ENCODE measurements at regions not wholly inside any gene's neighbourhood (a gene's known extent, or its start where the extent isn't known, plus 50 kb on each side); places are given as distances from the start of the nearest gene placed in this dataset.

DNA sequence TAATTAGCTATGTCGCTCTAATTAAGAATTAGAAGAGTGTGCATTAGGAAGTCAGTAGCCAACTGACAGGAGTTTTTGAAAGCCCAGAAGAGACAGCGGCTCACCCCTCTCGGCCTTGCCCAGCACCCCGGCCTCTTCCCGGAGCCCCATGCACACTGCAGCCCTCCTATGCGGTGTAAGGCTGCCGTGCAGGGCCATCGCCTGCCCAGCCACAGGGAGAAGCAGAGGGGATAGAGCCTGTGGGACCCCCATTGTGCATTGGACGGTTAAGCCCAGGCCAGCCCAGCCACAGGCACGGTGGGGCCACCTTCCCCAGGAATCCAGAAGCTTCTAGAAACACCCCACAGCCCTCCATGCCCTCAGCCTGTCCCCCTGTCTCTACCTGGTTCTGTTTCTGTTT is 569.7 kb upstream of the MKI67 start:
- no peak overlapping the region for H3K4me3 ChIP-seq (ENCODE audit: low read length)
- no peaks in the 10 kb centered on the region for H3K36me3 ChIP-seq (ENCODE audit: control insufficient read depth, insufficient read depth, low read length)
- H3K27me3 ChIP-seq (ENCODE audit: control insufficient read depth, insufficient read depth, low read length): no peaks in the 10 kb centered on the region
- no peak overlapping the region for H3K9ac ChIP-seq (ENCODE audit: low read length)
- H3K4me1 ChIP-seq (ENCODE audit: control insufficient read depth, insufficient read depth, low read length): no peaks in the 10 kb centered on the region
- H3K9me3 ChIP-seq (ENCODE audit: control insufficient read depth, low read length): no peaks in the 10 kb centered on the region

DNA sequence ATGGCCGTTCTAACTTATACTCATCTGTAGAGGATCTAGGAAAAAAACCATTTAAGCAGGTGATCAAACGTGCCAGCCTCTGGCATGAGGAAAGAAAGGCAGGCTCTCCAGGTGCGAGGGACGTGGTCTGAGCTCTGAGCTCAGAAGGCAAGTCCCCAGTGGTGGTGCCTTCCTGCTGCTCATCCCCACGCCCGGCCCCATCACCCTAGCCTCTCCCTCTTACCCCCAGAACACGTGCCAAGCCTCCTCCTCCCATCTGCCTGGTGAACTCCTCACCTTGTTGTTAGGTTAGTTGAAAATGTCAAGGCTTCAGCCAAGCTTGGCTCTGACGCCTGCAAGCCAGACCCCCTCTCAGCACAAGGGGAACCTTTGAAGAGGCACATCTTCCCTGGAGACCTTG is 571.2 kb upstream of the MKI67 start:
- Histone ChIP-seq H3K36me3 (ENCODE audit: control insufficient read depth, insufficient read depth, low read length) (no peaks in the 10 kb centered on the region), H3K9ac (ENCODE audit: low read length) (no peak overlapping the region), H3K4me3 (ENCODE audit: low read length) (no peak overlapping the region), H3K4me1 (ENCODE audit: control insufficient read depth, insufficient read depth, low read length) (no peaks in the 10 kb centered on the region), H3K9me3 (ENCODE audit: control insufficient read depth, low read length) (no peaks in the 10 kb centered on the region), H3K27me3 (ENCODE audit: control insufficient read depth, insufficient read depth, low read length) (no peaks in the 10 kb centered on the region)

DNA sequence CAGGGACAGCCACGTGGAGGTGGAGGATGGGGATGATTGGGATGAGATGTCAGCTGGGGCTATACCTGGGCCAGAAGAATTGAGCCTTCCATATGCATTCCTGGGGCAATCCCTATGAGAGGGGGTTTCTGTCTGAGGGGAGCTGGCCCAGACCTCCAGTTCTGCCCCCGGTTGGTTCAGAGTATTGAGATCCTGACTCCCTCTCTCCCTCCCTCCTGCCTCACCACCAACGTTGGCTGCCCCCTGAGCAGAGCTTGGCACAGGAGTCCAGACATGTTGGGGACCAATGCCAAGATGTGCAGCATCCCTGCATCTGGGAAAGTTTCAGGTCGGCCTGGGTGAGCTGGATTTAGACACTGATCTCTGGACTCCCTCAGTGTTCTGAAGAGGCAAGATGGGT is 575.2 kb upstream of the MKI67 start:
- Histone ChIP-seq H3K36me3 (ENCODE audit: control insufficient read depth, insufficient read depth, low read length) (no peaks in the 10 kb centered on the region), H3K9ac (ENCODE audit: low read length) (no peak overlapping the region), H3K4me3 (ENCODE audit: low read length) (no peak overlapping the region), H3K9me3 (ENCODE audit: control insufficient read depth, low read length) (no peaks in the 10 kb centered on the region), H3K4me1 (ENCODE audit: control insufficient read depth, insufficient read depth, low read length) (no peaks in the 10 kb centered on the region), H3K27me3 (ENCODE audit: control insufficient read depth, insufficient read depth, low read length) (no peaks in the 10 kb centered on the region)

DNA sequence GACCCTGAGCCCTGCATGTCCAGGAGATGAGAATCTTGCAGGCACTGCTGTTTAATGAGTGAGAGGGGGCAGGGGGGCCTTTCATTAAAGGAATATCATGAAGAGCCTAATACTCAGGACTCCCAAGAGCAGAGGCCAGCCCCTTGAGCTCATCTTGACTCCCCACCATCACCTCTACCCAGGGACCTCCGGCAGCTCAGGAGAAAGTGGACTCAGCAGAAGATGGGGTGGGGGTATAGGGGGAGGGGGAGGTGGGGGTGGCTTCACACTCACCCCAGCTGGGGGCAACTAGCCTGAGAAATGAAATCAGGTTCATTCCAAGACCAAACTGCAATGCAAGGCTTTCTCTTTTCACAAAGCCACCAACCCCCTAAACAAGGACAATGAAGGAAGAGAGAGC is 575.6 kb upstream of the MKI67 start:
- Histone ChIP-seq H3K9ac (ENCODE audit: low read length) (no peak overlapping the region), H3K27me3 (ENCODE audit: control insufficient read depth, insufficient read depth, low read length) (no peaks in the 10 kb centered on the region), H3K4me1 (ENCODE audit: control insufficient read depth, insufficient read depth, low read length) (no peaks in the 10 kb centered on the region), H3K36me3 (ENCODE audit: control insufficient read depth, insufficient read depth, low read length) (no peaks in the 10 kb centered on the region), H3K9me3 (ENCODE audit: control insufficient read depth, low read length) (no peaks in the 10 kb centered on the region), H3K4me3 (ENCODE audit: low read length) (no peak overlapping the region)

DNA sequence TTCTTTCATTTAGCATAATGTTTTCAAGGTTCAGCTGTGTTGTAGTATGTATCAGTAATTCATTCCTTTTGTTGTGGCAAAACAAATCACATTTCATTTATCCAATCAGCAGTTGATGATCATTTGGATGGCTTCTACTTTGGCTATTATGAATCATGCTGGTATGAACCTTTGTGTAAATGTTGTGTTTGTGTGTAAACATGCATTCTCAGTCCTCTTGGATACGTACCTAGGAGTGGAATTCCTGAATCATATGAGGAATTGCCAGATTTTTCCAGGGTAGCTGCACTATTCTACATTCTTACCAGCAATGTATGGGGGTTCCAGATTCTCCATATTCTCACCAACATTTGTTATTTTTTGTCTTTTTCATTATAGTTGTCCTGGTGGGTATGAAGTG is 578.5 kb upstream of the MKI67 start:
- H3K9ac ChIP-seq (ENCODE audit: low read length): no peak overlapping the region
- no peaks in the 10 kb centered on the region for H3K4me1 ChIP-seq (ENCODE audit: control insufficient read depth, insufficient read depth, low read length)

DNA sequence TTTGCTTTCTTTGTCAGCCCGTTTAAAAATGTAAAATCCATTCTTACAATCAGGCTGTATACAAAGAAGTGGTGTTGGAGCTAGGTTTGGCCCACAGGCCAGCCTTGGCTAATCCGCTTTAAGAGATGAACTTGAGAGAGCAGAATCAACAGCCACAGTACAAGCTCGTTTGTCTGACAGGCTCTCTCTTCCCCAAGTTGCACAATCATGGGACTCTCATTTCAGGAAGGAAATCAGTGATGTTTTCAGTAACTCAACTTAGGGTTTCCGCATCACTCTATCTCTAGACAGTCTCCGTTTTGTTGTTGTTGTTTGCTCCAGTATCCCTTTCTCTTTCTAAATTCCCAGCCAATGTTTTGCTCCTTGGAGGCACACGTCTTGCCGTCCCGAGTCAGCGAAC is 582.0 kb upstream of the MKI67 start:
- Histone ChIP-seq H3K9me3 (ENCODE audit: control insufficient read depth, low read length) (no peaks in the 10 kb centered on the region), H3K9ac (ENCODE audit: low read length) (no peak overlapping the region), H3K27me3 (ENCODE audit: control insufficient read depth, insufficient read depth, low read length) (peaks cover 12% of the 10 kb centered on the region), H3K36me3 (ENCODE audit: control insufficient read depth, insufficient read depth, low read length) (no peaks in the 10 kb centered on the region), H3K4me1 (ENCODE audit: control insufficient read depth, insufficient read depth, low read length) (no peaks in the 10 kb centered on the region), H3K4me3 (ENCODE audit: low read length) (no peak overlapping the region)

More for the DNA sequence above, 578.5 kb upstream of the MKI67 start:
- Histone ChIP-seq H3K4me3 (ENCODE audit: low read length) (no peak overlapping the region), H3K36me3 (ENCODE audit: control insufficient read depth, insufficient read depth, low read length) (no peaks in the 10 kb centered on the region), H3K9me3 (ENCODE audit: control insufficient read depth, low read length) (no peaks in the 10 kb centered on the region), H3K27me3 (ENCODE audit: control insufficient read depth, insufficient read depth, low read length) (peaks cover 4% of the 10 kb centered on the region)

DNA sequence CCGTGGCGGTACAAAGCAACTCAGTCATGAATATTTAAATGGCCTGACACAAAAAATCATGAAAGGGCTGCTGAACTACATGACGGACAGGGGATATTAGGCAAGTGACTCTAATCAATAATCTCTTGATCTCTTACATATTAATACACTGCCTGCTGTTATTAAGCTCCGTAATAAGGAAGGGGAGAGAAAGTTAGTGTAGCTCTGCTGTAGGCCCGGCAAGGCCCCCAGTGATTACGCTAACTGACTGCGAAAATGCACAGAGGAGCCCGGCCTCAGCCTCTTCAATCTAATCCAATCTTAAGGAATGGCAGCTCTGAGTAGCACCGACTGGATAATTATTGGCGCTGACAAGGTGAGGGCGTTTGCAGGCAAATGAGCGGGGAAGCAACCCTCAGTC is 583.5 kb upstream of the MKI67 start:
- Histone ChIP-seq H3K4me1 (ENCODE audit: control insufficient read depth, insufficient read depth, low read length) (no peaks in the 10 kb centered on the region), H3K9me3 (ENCODE audit: control insufficient read depth, low read length) (no peaks in the 10 kb centered on the region), H3K4me3 (ENCODE audit: low read length) (no peak overlapping the region), H3K9ac (ENCODE audit: low read length) (no peak overlapping the region), H3K27me3 (ENCODE audit: control insufficient read depth, insufficient read depth, low read length) (peaks cover 12% of the 10 kb centered on the region), H3K36me3 (ENCODE audit: control insufficient read depth, insufficient read depth, low read length) (no peaks in the 10 kb centered on the region)

DNA sequence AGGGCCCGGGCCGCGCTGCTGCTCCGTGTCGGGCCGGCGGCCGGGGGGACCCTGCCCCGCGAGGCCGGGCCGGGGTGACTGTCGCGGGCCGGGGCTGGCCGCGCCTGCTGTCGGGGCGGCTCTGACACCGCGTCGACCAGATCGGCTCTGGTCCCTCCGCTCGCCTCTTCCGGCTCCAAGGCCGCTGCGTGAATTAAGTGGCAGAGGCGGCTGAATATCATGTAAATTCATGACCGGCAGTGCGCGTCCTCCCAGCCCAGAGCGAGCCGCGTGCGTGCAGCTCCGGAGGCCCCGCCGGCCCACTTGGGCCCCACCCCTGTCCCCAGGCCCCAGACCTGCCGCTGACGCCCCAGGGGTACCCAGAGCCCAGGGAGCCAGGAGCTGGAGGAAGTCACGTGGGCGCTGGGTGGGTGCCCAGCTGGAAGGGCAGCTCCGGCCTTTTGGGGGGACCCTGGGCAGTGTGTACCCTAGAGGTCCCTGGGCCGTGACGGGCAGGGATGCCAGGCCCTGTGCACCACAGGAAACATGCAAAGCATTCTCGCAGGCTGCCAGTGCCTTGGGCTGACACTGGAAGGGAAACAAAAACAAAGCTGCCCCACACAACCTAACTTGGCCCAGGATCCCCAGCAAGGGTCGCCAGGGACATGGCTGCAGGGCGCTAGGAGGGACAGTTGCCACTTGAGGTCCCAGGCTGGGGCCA is 584.0 kb upstream of the MKI67 start:
- H3K9ac ChIP-seq (ENCODE audit: low read length): no peak overlapping the region
- no peaks in the 10 kb centered on the region for H3K4me1 ChIP-seq (ENCODE audit: control insufficient read depth, insufficient read depth, low read length)
- no peaks in the 10 kb centered on the region for H3K36me3 ChIP-seq (ENCODE audit: control insufficient read depth, insufficient read depth, low read length)
- H3K9me3 ChIP-seq (ENCODE audit: control insufficient read depth, low read length): no peaks in the 10 kb centered on the region
- peaks cover 12% of the 10 kb centered on the region for H3K27me3 ChIP-seq (ENCODE audit: control insufficient read depth, insufficient read depth, low read length)
- no peak overlapping the region for H3K4me3 ChIP-seq (ENCODE audit: low read length)

DNA sequence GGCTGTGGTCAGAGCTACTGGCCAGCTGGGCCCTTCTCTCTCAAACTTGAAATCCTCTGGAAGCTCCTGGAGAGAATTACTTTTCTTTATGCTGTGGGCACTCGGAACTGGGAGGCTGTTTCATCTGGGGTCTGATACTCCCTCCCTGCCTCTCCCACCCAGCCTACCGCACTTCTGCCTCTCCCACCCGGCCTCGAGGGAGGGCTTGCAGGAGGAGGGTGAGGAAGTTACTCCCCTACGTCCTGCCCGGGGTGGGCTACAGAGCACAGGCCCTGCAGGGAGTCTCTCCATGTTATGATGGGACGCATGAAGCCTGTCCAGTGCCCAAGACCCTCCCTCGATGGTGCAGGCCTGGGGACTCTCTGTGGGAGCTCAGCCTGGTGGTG is 584.6 kb upstream of the MKI67 start:
- H3K27me3 ChIP-seq (ENCODE audit: control insufficient read depth, insufficient read depth, low read length): peaks cover 12% of the 10 kb centered on the region

DNA sequence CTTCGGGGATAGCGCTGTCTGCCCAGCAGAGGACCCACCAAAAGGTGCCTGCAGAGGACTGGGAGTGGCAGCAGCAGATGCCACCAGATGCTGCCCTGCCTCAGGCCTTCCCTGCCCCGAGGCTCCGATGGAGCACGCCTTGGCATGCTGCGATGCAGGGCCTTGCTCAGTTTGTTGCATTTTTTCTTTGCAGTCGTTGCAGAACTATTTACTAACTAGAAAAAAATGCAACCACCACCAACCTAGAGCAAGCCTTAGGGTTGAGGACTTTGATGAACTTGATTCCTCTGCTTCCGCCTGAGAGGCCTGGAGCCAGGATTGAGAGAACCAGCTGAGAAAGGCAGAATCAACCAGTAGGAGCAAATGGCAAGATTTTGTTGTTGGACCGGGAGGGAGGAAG is 585.6 kb upstream of the MKI67 start:
- Histone ChIP-seq H3K4me1 (ENCODE audit: control insufficient read depth, insufficient read depth, low read length) (no peaks in the 10 kb centered on the region), H3K9me3 (ENCODE audit: control insufficient read depth, low read length) (no peaks in the 10 kb centered on the region), H3K36me3 (ENCODE audit: control insufficient read depth, insufficient read depth, low read length) (no peaks in the 10 kb centered on the region), H3K4me3 (ENCODE audit: low read length) (no peak overlapping the region), H3K9ac (ENCODE audit: low read length) (no peak overlapping the region), H3K27me3 (ENCODE audit: control insufficient read depth, insufficient read depth, low read length) (peaks cover 12% of the 10 kb centered on the region)

More for the DNA sequence above, 584.6 kb upstream of the MKI67 start:
- Histone ChIP-seq H3K9me3 (ENCODE audit: control insufficient read depth, low read length) (no peaks in the 10 kb centered on the region), H3K4me3 (ENCODE audit: low read length) (no peak overlapping the region), H3K36me3 (ENCODE audit: control insufficient read depth, insufficient read depth, low read length) (no peaks in the 10 kb centered on the region), H3K4me1 (ENCODE audit: control insufficient read depth, insufficient read depth, low read length) (no peaks in the 10 kb centered on the region), H3K9ac (ENCODE audit: low read length) (no peak overlapping the region)

DNA sequence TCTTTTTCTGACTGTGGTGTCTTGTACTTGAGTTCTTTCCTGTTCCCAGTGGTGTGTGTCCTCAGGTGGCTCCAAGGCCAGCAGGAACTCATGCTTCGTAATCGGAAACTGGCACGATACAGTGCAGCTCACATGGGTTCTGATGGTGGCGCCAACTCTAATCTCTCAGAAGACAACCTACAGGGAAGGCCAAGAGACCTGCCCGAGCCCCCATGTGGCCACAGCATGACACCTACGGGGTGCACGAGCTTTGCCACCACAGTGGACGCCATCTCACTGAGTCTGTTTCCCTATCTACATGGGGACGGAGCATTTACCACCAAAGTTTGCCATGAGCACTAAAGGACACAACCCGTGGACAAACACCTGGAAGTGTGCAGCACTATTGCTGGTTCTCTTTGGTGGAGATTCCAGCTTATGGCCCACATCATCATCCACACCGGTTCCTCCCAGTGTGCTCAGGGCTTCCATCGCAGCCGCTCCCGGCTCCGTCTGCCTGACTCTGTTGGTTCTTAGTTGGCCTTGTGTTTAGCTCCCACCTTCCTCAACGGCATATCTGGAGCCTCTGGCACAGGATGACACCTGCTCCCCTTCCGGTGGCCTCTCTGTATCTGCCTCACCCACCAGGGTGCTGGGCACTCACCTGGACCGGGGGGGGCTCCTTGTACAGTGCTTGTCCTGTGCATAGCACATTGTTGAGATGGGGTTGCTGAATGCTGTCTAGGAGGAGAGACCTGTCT is 586.6 kb upstream of the MKI67 start:
- Histone ChIP-seq H3K36me3 (ENCODE audit: control insufficient read depth, insufficient read depth, low read length) (no peaks in the 10 kb centered on the region), H3K9me3 (ENCODE audit: control insufficient read depth, low read length) (no peaks in the 10 kb centered on the region), H3K27me3 (ENCODE audit: control insufficient read depth, insufficient read depth, low read length) (peaks cover 9% of the 10 kb centered on the region), H3K4me3 (ENCODE audit: low read length) (no peak overlapping the region), H3K9ac (ENCODE audit: low read length) (no peak overlapping the region), H3K4me1 (ENCODE audit: control insufficient read depth, insufficient read depth, low read length) (no peaks in the 10 kb centered on the region)

DNA sequence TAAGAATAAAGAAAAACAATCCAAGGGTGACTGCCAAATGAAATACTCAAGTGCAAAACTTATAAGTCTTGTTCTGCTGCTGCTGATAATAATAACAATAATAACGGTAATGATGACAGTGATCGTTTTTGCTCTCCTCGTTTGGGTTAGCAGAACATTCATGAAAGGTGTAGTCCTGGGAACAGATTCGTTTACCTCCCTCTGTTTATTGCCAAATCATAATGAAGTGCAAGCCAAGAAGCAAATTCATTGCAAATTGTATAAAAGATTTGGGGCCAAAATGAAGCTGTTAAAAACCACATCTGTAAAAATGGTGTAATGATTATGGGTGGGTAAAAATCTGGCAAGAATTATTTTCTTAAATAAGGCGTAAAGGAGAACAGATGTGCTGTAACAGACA is 587.2 kb upstream of the MKI67 start:
- Histone ChIP-seq H3K4me1 (ENCODE audit: control insufficient read depth, insufficient read depth, low read length) (no peaks in the 10 kb centered on the region), H3K4me3 (ENCODE audit: low read length) (no peak overlapping the region), H3K9me3 (ENCODE audit: control insufficient read depth, low read length) (no peaks in the 10 kb centered on the region), H3K9ac (ENCODE audit: low read length) (no peak overlapping the region), H3K36me3 (ENCODE audit: control insufficient read depth, insufficient read depth, low read length) (no peaks in the 10 kb centered on the region), H3K27me3 (ENCODE audit: control insufficient read depth, insufficient read depth, low read length) (peaks cover 9% of the 10 kb centered on the region)

Data from mucosa of stomach (tissue), 1 donor.